GM04503 (cell line): ENCODE measurements at regions not wholly inside any gene's neighbourhood (a gene's known extent, or its start where the extent isn't known, plus 50 kb on each side); places are given as distances from the start of the nearest gene placed in this dataset.
"Not testable (repeated sequence)": the region's sequence is repeated elsewhere in the genome, so short reads cannot be mapped to it uniquely, and the experiment has no call there.

ENCODE experiments used
- DNase-seq: peaks from one replicate; pipeline ENCODE4 v3.0.0-alpha.2; 2012; ENCODE audit warnings: low read depth

- not testable (repeated sequence) for DNase-seq
Measured at GRCh38 chr19:28434794-28435193, 778.2 kb downstream of the UQCRFS1 start.

- DNase-seq = not testable (repeated sequence)
Measured at GRCh38 chr19:28434365-28434764, 778.6 kb downstream of the UQCRFS1 start.

GRCh38 chr19:28433166-28433565 lies 779.8 kb downstream of the UQCRFS1 start:
- not testable (repeated sequence) for DNase-seq

- no peak for DNase-seq
Measured at GRCh38 chr19:28430214-28430613, 782.7 kb downstream of the UQCRFS1 start.

- no peak for DNase-seq
Measured at GRCh38 chr19:28429356-28429755, 783.6 kb downstream of the UQCRFS1 start.

- no peak for DNase-seq
Measured at GRCh38 chr19:28428663-28429348, 784.1 kb downstream of the UQCRFS1 start.

- no peak for DNase-seq
Measured at GRCh38 chr19:28427376-28428083, 785.4 kb downstream of the UQCRFS1 start.

GRCh38 chr19:28426730-28427225 lies 786.2 kb downstream of the UQCRFS1 start:
- no peak for DNase-seq

- no peak for DNase-seq
Measured at GRCh38 chr19:28426110-28426729, 786.7 kb downstream of the UQCRFS1 start.

- DNase-seq = no peak
Measured at GRCh38 chr19:28425046-28425931, 787.7 kb downstream of the UQCRFS1 start.

GRCh38 chr19:28424662-28425045 lies 788.3 kb downstream of the UQCRFS1 start:
- DNase-seq = no peak

- no peak for DNase-seq
Measured at GRCh38 chr19:28424077-28424476, 788.9 kb downstream of the UQCRFS1 start.

GRCh38 chr19:28422791-28423650 lies 789.9 kb downstream of the UQCRFS1 start:
- DNase-seq = no peak

- DNase-seq = no peak
Measured at GRCh38 chr19:28422046-28422445, 790.9 kb downstream of the UQCRFS1 start.

- DNase-seq = no peak
Measured at GRCh38 chr19:28420811-28421550, 792.0 kb downstream of the UQCRFS1 start.

- no peak for DNase-seq
Measured at GRCh38 chr19:28419312-28419711, 793.6 kb downstream of the UQCRFS1 start.

- no peak for DNase-seq
Measured at GRCh38 chr19:28417361-28417760, 795.6 kb downstream of the UQCRFS1 start.

- DNase-seq = no peak
Measured at GRCh38 chr19:28416245-28416644, 796.7 kb downstream of the UQCRFS1 start.

GRCh38 chr19:28414748-28415147 lies 798.2 kb downstream of the UQCRFS1 start:
- DNase-seq = no peak

GRCh38 chr19:28409859-28410258 lies 803.1 kb downstream of the UQCRFS1 start:
- no peak for DNase-seq
